ENCODE measurements at regions not wholly inside any gene's neighbourhood (a gene's known extent, or its start where the extent isn't known, plus 50 kb on each side); places are given as distances from the start of the nearest gene placed in this dataset.

GRCh38 chr12:94020335-94020734 is 128.0 kb upstream of the PLXNC1 start:
- H3K4me3 Mint-ChIP-seq, result no peak overlapping the region
- ATAC-seq (ENCODE audit: poor library complexity), result no peak
- peaks cover 18% of the 10 kb centered on the region for H3K9me3 Mint-ChIP-seq
- ChIA-PET CTCF (no interaction called here), POLR2A (no interaction called here)
- no peaks in the 10 kb centered on the region for H3K4me1 Mint-ChIP-seq (ENCODE audit: low read depth)
- intact Hi-C loops (cut with DNase I, micrococcal nuclease), result no loop called here
- no peak overlapping the region for H3K27ac ChIP-seq (ENCODE audit: low read depth in 1 of 2, low read length in 2 of 2)
- no peaks in the 10 kb centered on the region for H3K36me3 ChIP-seq (ENCODE audit: insufficient read depth, low read length)
- no peak overlapping the region for H3K4me3 ChIP-seq (ENCODE audit: low read length)
- TF ChIP-seq CTCF (IDR thresholded peaks at IDR 0.05), result no peak
- no peak for DNase-seq
- H3K27me3 Mint-ChIP-seq, result no peaks in the 10 kb centered on the region
- no peaks in the 10 kb centered on the region for H3K27me3 ChIP-seq (ENCODE audit: control insufficient read depth in 1 of 2, insufficient read depth in 2 of 2, low read length in 2 of 2)
- H3K27ac Mint-ChIP-seq, result no peak overlapping the region
- peaks cover 15 to 40% of the 10 kb centered on the region in 2 experiments for H3K9me3 ChIP-seq (ENCODE audit: control insufficient read depth in 1 of 2, insufficient read depth in 1 of 2, low read length in 2 of 2)
- peaks cover 33% of the 10 kb centered on the region for H3K36me3 Mint-ChIP-seq (ENCODE audit: low read depth)
- no peaks in the 10 kb centered on the region for H3K4me1 ChIP-seq (ENCODE audit: insufficient read depth, low read length)

- ATAC-seq (ENCODE audit: poor library complexity) (no peak), DNase-seq (no peak)
- Histone ChIP-seq H3K4me3 (ENCODE audit: low read length) (no peak overlapping the region), H3K36me3 (ENCODE audit: insufficient read depth, low read length) (no peaks in the 10 kb centered on the region), H3K9me3 (ENCODE audit: control insufficient read depth in 1 of 2, insufficient read depth in 1 of 2, low read length in 2 of 2) (peaks cover 4 to 14% of the 10 kb centered on the region in 2 experiments), H3K27ac (ENCODE audit: low read depth in 1 of 2, low read length in 2 of 2) (no peak overlapping the region), H3K4me1 (ENCODE audit: insufficient read depth, low read length) (no peaks in the 10 kb centered on the region), H3K27me3 (ENCODE audit: control insufficient read depth in 1 of 2, insufficient read depth in 2 of 2, low read length in 2 of 2) (no peaks in the 10 kb centered on the region)
- Mint-ChIP-seq H3K27ac (no peak overlapping the region), H3K4me1 (ENCODE audit: low read depth) (no peaks in the 10 kb centered on the region), H3K9me3 (peaks cover 11% of the 10 kb centered on the region), H3K27me3 (no peaks in the 10 kb centered on the region), H3K36me3 (ENCODE audit: low read depth) (peaks cover 7% of the 10 kb centered on the region), H3K4me3 (no peak overlapping the region)
- intact Hi-C loops (cut with DNase I, micrococcal nuclease), result no loop called here
- POLR2A ChIA-PET, result interaction anchor here (2.2 kb wide), 1 partner anchor 9 kb away, joined by 9 read pairs; no protein-coding TSS in a partner anchor
- no peak for TF ChIP-seq CTCF (IDR thresholded peaks at IDR 0.05)
- CTCF ChIA-PET, result no interaction called here
Observed at GRCh38 chr12:94023879-94024278, 124.5 kb upstream of the PLXNC1 start.

GRCh38 chr12:94025068-94025467 is 123.3 kb upstream of the PLXNC1 start:
- peaks cover 7% of the 10 kb centered on the region for H3K4me1 Mint-ChIP-seq (ENCODE audit: low read depth)
- POLR2A ChIA-PET, result no interaction called here

More at GRCh38 chr12:94025068-94025467, 123.3 kb upstream of the PLXNC1 start:
- Histone ChIP-seq H3K27ac (ENCODE audit: low read depth in 1 of 2, low read length in 2 of 2) (no peak overlapping the region), H3K4me1 (ENCODE audit: insufficient read depth, low read length) (peaks cover 2% of the 10 kb centered on the region), H3K4me3 (ENCODE audit: low read length) (no peak overlapping the region), H3K9me3 (ENCODE audit: control insufficient read depth in 1 of 2, insufficient read depth in 1 of 2, low read length in 2 of 2) (peaks cover 4 to 14% of the 10 kb centered on the region in 2 experiments), H3K36me3 (ENCODE audit: insufficient read depth, low read length) (no peaks in the 10 kb centered on the region), H3K27me3 (ENCODE audit: control insufficient read depth in 1 of 2, insufficient read depth in 2 of 2, low read length in 2 of 2) (no peaks in the 10 kb centered on the region)
- CTCF ChIA-PET, result no interaction called here
- TF ChIP-seq CTCF (IDR thresholded peaks at IDR 0.05), result no peak
- intact Hi-C loops (cut with DNase I, micrococcal nuclease), result no loop called here
- Mint-ChIP-seq H3K4me3 (no peak overlapping the region), H3K27me3 (no peaks in the 10 kb centered on the region), H3K9me3 (peaks cover 9% of the 10 kb centered on the region), H3K36me3 (ENCODE audit: low read depth) (no peaks in the 10 kb centered on the region), H3K27ac (no peak overlapping the region)
- ATAC-seq (ENCODE audit: poor library complexity), result no peak
- DNase-seq, result no peak

All from CD4-positive, alpha-beta T cell (primary cell).